SH-SY5Y (cell line): ENCODE measurements at regions not wholly inside any gene's neighbourhood (a gene's known extent, or its start where the extent isn't known, plus 50 kb on each side); places are given as distances from the start of the nearest gene placed in this dataset.

Experiments
- GATA2 ChIP-seq: IDR thresholded peaks from 2 replicates; pipeline ENCODE4 v1.6.1; 2011; ENCODE audit warnings: mild to moderate bottlenecking, low read depth, low read length
- GATA3 ChIP-seq: IDR thresholded peaks from 2 replicates; pipeline ENCODE4 v1.6.1; 2011; ENCODE audit warnings: low read depth, mild to moderate bottlenecking, low read length, moderate library complexity

DNA sequence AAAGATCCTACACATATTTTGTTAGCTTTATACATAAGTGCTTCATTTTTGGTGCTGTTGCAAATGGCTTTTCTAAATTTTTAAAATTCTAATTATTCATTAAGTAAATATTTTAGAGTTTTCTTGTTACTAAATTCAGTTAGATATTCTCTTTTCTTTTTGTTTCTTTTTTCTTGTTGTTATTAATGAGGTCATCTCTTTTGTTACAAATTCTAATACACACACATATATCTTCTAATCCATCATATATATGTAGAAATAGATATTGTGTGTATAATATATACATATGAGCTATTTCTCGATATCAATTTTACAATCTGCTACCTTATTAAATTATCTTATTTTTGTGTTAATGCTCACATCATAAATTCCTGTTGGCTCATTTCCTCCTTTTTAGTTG lies 255.9 kb downstream of the GALR1 start:
- no peak for TF ChIP-seq GATA2

DNA sequence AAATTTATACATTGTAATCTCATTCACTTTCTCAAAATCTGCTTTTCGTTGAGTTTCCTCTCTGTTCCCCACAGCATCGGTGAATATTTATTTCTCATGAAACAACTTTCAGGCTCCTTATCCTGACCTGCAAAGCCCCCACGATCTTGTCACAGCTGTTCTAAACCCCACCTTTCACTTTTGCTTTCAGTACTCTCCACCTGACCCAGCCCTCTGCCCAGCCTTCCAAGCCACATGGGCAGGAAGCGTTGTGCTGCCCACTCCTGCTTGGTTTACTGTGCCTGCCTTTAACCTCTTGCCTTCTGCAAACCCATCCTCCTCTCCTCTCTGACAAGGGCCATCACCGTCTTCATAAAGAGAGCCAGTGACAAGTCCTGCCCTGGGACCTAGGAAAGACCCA lies 262.5 kb downstream of the GALR1 start:
- TF ChIP-seq GATA2 = no peak

DNA sequence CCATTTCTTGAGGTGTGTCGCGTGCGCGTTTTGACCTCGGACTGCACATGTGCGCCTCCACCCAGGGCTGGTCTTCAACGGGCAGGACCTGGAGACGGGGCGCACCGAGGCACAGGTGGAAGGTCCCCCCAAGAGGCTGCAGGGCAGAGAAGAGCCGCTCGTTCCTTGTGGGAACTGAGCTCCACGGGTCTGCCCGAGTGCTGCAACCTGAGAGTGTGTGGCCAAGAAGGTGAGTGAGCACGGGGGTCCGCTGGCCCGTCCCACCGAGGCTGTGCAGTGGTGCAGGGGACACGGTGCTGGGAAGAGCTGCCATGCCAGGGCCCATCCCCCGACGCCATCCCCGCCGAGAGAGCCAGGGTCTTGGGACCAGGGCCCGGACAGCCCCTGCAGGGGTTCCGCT lies 268.3 kb downstream of the GALR1 start:
- no peak for TF ChIP-seq GATA2
- no peak for TF ChIP-seq GATA3

DNA sequence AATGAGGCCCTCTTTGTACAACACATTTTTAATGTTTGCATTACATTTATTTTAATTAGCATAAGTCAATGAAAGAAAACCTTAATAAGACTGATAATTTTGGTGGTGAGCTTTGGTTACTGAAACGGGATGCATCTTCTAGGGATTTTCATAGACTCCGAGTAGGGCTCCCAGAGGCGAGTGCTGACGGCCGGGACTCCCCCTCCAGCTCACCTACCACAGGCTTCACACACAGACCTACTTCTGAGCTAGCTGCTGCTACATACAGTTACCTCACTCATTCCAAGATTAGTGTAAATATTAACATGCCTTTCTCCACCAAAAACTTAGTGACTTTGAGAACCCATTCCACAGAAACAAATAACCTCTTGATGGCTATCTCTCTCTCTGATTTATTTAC lies 271.1 kb downstream of the GALR1 start:
- no peak for TF ChIP-seq GATA2
- TF ChIP-seq GATA3 = no peak

DNA sequence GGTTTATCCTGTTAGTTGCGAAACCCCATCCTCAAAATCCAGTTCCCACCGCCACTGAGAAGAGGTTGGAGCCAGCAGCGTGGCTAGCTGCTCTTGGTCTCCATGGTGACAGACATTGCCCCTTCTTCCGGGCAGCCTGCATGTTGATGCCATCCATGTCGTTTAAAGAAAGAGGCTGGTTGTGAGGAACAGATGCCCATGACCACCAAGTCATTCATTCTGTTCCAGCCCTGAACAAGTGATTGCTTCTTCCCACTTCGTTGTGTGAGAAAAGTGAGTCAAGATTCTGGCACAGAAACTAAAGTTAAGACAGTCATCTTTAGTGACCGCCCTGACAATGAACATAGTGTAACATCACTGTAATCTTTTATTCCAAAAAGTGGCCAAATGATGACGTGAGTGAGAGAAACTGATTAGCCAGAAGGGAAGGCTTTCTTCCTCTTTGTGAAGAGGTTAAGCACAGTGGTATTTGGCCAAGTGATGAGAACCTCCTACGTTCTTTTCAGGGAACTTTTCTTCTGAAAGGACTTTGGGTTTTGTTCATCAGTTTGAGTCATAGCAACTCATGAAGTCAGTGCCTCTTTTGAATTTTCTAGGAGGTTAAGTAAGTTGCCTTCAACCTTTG lies 272.5 kb downstream of the GALR1 start:
- TF ChIP-seq GATA3 = no peak
- TF ChIP-seq GATA2 = no peak

DNA sequence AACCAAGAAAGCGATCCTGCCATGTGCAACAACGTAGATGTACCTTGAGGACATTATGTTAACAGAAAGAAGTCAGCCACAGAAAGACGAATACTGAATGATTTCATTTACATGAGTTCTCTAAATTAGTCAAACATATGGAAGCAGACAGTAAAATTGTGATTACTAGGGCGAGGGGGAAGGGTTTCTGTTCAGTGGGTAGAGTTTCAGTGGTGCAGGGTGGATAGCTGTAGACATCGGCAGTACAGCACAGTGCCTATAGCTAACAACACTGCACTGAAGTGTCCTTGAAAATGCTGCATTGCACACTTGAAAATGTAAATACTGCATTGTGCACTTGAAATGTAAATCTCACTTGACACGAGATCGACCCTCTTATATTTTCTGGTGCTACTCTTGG lies 275.3 kb downstream of the GALR1 start:
- TF ChIP-seq GATA2 (no peak), GATA3 (no peak)

DNA sequence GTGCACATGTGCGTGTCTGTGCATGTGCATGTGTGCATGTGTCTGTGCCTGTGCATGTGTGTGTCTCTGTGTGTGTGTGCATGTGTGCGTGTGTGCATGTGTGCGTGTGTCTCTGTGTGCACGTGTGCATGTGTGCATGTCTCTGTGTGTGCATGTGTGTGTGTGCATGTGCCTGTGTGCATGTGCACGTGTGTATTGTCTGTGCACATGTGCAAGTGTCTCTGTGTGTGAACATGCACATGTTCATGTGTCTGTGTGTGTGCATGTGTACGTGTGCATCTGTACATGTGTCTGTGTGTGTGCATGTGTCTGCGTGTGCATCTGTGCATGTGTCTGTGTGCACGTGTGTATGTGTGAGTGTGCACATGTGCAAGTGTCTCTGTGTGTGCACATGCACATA lies 277.3 kb downstream of the GALR1 start:
- TF ChIP-seq GATA3 = no peak
- TF ChIP-seq GATA2 = no peak

DNA sequence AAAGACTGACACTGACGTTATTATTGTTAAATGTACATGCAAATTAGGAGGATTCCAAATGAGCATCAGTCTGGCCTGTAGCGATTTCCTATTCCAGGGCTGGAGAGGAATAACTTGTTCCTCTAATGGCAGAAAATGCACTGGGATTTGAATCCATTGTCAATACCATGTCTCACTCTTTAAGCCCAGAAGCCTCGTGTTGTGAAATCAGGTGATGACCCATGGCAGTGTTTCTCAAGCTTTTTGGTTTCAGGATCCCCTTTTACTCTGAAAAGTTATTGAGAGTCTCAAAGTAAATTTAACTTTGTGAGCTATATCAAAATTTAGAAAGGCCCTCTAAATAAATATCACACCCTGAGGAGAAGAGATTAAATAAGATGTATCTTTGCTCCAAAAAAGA lies 279.2 kb downstream of the GALR1 start:
- TF ChIP-seq GATA2 (no peak), GATA3 (no peak)

DNA sequence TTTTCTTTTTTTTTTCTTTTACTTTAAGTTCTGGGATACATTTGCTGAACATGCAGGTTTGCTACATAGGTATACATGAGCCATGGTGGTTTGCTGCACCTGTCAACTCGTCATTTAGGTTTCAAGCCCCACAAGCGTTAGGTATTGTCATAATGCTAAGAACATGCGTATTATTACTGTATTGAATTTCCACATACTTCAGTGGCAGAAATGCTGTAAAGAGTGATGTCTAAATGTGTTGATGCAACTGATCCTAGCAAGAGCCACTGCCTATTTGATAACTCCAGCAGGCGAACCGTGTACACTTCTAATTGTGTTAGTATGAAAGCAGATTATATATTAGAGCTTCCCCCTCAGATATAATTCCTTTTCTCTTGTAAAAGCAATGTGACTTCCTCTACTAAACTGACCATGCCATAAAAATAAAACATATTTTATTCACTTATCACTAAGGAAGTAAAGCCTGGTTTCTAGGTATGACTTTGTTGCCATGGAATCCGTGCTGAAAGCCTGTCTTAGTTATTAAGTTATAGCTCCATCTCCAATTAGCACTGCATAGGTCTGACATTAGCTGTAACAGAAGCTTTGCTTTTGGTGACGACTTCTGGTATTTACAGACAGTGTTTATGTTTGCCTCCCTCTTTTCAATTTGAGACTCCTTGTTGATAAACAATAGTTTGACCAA lies 280.0 kb downstream of the GALR1 start:
- TF ChIP-seq GATA2 = no peak
- TF ChIP-seq GATA3 = no peak

DNA sequence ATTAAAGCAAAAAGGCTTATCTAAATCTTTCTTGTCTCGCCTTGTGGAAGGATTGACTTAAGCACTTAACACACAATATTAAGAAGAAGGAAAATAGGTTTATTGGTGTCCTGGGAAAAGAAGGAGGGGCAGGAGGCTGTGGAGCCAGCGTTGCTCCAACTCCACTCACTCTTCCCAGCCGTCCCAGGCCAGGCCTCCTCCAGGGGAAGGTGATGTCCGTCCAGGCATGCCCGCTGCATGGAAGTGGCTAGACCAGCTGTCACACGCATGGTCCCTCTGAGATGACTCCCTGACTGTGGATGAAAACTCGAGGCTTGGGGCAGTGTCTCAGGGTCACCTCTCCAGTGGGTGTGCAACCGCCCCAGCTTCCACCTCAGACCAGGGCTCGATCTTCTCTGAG lies 281.1 kb downstream of the GALR1 start:
- TF ChIP-seq GATA2 (no peak), GATA3 (no peak)

DNA sequence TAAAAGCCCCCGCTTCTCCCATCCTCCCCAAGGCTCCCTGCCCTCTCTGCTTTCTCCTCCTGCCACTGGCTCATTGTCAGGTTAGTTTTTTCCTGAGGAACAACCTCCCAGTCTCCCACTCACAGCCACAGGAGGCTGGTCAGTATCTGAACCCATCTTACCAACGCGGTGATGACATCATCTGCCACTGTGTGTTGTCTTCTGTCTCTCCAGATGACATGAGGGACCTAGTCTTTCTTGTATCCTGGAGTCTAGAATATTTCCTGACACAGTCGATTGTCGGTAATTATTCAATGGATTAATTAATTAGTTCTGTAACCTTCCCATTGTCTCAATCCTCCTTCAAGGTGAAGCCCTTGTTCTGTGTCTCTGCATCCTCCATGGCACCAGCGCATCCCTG lies 290.2 kb downstream of the GALR1 start:
- TF ChIP-seq GATA3 = no peak
- no peak for TF ChIP-seq GATA2

DNA sequence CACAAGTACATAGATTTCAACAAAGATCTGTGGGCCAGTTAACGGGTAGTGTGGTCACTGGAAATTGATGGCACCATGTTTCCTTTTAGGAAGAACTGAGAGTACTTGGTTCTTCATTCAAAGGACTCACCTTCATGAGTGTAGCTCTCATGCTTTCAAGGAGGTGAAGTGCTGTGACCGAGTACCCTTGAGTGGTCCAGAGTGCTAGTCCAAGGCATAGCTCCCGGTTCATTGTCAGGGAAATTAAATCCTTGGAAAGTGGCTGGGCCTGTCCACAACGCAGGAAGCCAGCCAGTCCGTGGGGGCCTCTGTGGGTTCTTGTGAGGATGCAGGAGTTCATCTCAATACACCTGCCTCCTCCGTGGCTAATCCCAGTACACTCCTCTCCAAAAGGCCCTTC lies 295.1 kb downstream of the GALR1 start:
- no peak for TF ChIP-seq GATA3
- TF ChIP-seq GATA2 = no peak

DNA sequence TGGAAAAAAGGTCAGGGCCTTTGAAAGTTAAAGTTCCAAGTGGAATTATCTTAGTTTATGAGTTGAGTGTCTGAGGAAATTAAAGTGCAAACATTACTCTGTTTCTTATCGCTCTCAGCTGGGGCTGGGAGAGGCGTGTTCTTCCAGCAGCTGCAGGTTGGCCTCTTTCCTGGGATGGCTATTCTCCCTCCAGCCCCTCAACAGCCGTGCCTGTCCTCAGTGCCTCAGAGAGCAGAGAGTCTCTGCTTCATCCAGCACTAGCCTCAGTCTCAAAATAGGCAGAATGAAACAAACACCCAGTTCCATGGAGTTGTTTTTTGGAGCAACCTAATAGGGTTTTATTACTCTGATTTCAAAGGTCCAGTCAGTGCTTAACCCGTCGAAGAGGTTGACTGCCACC lies 298.1 kb downstream of the GALR1 start:
- no peak for TF ChIP-seq GATA2
- TF ChIP-seq GATA3 = no peak

DNA sequence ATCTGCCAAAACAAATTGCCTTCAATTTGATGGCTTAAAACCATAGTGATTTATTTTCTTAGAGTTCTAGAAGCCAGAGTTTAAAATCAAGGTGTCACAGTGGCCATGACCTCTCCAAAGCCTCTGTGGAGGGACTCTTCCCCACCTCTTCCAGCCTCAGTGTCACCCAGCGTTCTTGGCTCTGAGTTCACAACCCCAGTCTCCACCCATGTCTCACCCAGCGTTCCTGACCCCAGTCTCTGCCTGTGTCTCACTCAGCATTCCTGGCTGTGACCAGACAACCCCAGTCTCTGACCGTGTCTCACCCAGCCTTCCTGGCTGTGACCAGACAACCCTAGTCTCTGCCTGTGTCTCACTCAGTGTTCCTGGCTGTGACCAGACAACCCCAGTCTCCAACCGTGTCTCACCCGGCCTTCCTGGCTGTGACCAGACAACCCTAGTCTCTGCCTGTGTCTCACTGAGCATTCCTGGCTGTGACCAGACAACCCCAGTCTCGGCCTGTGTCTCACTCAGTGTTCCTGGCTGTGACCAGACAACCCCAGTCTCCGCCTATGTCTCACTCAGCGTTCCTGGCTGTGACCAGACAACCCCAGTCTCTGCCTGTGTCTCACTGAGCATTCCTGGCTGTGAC lies 299.3 kb downstream of the GALR1 start:
- no peak for TF ChIP-seq GATA3
- TF ChIP-seq GATA2 = no peak

DNA sequence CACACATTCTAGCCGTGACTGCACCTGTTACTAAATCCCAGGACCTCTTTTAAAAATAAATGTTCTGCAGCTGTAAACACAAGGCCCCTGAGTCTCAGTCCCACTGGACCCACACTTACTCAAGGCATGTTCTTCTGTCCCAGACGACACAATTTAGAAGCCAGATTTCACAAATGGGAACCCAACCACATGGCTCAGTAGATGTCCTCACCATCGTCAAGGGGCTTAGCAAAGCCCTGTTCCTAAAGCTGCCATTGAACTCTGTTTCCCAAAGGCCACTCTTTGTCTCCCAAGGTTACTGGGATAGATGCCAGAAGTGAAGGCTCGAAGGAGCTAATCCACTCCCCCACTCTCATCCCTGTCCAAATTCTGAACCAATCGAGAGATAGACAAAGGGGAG lies 301.0 kb downstream of the GALR1 start:
- TF ChIP-seq GATA2 (no peak), GATA3 (no peak)

DNA sequence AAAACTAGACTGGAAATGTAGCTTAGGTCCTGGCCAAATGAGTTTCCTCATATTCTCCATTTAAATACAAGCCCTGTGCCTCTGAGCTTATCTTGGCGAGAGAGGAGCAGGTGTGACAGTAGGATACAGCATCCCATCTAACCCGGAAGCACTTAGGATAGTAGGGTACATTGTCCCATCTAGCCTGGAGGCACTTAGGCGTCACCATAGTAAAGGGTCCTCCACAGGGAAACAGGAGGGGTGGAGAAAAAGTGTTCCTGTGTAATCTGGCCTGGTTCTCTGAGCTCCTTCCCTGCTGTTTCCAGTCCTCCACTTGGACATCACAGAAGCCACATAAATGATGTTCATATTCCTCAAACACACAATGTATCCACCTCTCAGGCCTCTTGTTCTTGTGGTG lies 301.4 kb downstream of the GALR1 start:
- TF ChIP-seq GATA3 (no peak), GATA2 (no peak)

DNA sequence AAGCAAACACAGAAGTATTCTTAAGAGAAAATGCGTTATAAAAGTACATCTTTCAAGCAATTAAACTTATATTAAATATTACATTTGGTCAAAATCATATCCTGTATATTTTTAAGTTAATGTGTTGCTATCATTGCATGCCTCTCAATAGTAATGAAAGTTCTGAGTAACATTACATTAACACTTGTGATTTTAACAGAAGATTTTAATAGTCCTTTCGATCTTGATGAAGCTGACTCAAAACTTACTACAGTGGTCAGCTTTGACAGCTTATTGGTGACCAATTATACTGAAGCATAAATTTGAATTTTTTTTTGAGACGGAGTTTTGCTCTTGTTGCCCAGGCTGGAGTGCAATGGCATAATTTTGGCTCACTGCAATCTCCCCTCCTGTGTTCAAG lies 303.3 kb downstream of the GALR1 start:
- TF ChIP-seq GATA2 (no peak), GATA3 (no peak)
